Keratinocyte (primary cell): ENCODE measurements at regions not wholly inside any gene's neighbourhood (a gene's known extent, or its start where the extent isn't known, plus 50 kb on each side); places are given as distances from the start of the nearest gene placed in this dataset.

Experiments used
- DNase-seq: peaks from one replicate; pipeline ENCODE4 v3.0.0-alpha.2; 2011; ENCODE audit warnings: low read depth, missing footprints, low spot score
- FAIRE-seq: peaks from 2 replicates; lab custom pipeline; 2011; peaks lifted over from hg19 to GRCh38; lab: Jason Lieb, UNC
- H2AFZ ChIP-seq: 2 replicates; pipeline ENCODE4 v1.6.0; 2012; ENCODE audit warnings: low read length, control low read depth, inconsistent platforms; ENCODE audit not compliant: control insufficient read depth
- H3K27ac ChIP-seq: 2 replicates; pipeline ENCODE4 v1.5.1; 2011; ENCODE audit warnings: low read length; ENCODE audit not compliant: control insufficient read depth, insufficient read depth
- H3K27me3 ChIP-seq: 3 replicates; pipeline ENCODE4 v1.6.0; 2011; ENCODE audit warnings: low read length; ENCODE audit not compliant: control insufficient read depth, insufficient read depth; ENCODE audit errors: extremely low read depth
- H3K36me3 ChIP-seq, 2 experiments: 2 replicates in 1 of 2; 3 replicates in 1 of 2; pipeline ENCODE4 v1.5.1; 2011; ENCODE audit warnings: low read length in 2 of 2, mild to moderate bottlenecking in 1 of 2; ENCODE audit not compliant: control insufficient read depth in 2 of 2, insufficient read depth in 2 of 2; ENCODE audit errors: extremely low read depth in 1 of 2
- H3K4me1 ChIP-seq: 3 replicates; pipeline ENCODE4 v1.5.1; 2011; ENCODE audit warnings: low read length; ENCODE audit not compliant: control insufficient read depth, insufficient read depth; ENCODE audit errors: extremely low read depth
- H3K4me2 ChIP-seq: 3 replicates; pipeline ENCODE4 v1.6.0; 2011; ENCODE audit warnings: low read depth, low read length; ENCODE audit not compliant: control insufficient read depth, insufficient read depth; ENCODE audit errors: extremely low read depth
- H3K4me3 ChIP-seq, 3 experiments: fragments of 200-600 bp in 1 of 3; sonication (generic) in 1 of 3; 2 replicates in 2 of 3; 3 replicates in 1 of 3; pipeline ENCODE4 v1.5.1; 2011 to 2016; ENCODE audit warnings: low read length in 3 of 3, mild to moderate bottlenecking in 3 of 3, control low read depth in 2 of 3, inconsistent platforms in 1 of 3, low read depth in 1 of 3, mixed read lengths in 1 of 3, mixed run types in 1 of 3, moderate library complexity in 1 of 3; ENCODE audit not compliant: control insufficient read depth in 2 of 3, insufficient read depth in 2 of 3; ENCODE audit errors: extremely low read depth in 1 of 3
- H3K79me2 ChIP-seq: 2 replicates; pipeline ENCODE4 v1.6.0; 2012; ENCODE audit warnings: low read length; ENCODE audit not compliant: control insufficient read depth, insufficient read depth
- H3K9ac ChIP-seq: 3 replicates; pipeline ENCODE4 v1.6.0; 2011; ENCODE audit warnings: low read length; ENCODE audit not compliant: control insufficient read depth, insufficient read depth; ENCODE audit errors: extremely low read depth
- H3K9me1 ChIP-seq: 3 replicates; pipeline ENCODE4 v1.6.0; 2011; ENCODE audit warnings: low read length; ENCODE audit not compliant: control insufficient read depth, insufficient read depth; ENCODE audit errors: extremely low read depth
- H3K9me3 ChIP-seq: 2 replicates; pipeline ENCODE4 v1.5.1; 2012; ENCODE audit warnings: low read depth, low read length; ENCODE audit not compliant: control insufficient read depth
- H4K20me1 ChIP-seq: 3 replicates; pipeline ENCODE4 v1.6.0; 2011; ENCODE audit warnings: low read length; ENCODE audit not compliant: control insufficient read depth, insufficient read depth; ENCODE audit errors: extremely low read depth
- EZH2 ChIP-seq: IDR thresholded peaks from one replicate; pipeline ENCODE4 v1.6.1; 2012; ENCODE audit warnings: inconsistent platforms, mild to moderate bottlenecking, low read length, moderate library complexity
- dilution Hi-C: fragments of 300-500 bp; cut with MboI; formaldehyde crosslinking; loops from one replicate; pipeline ENCODE4 v1.7.0; 2020; ENCODE audit warnings: low sequenced_read_pairs; ENCODE audit not compliant: extremely low pct_ligation_motif_present
- TF ChIP-seq, protein P1 (sequence below), 3 experiments: IDR thresholded peaks in 1 of 3; conservative IDR thresholded peaks in 1 of 3; optimal IDR thresholded peaks in 1 of 3; 2 replicates in 2 of 3; 3 replicates in 1 of 3; pipeline versions ENCODE3 to v1.5.1; 2011; ENCODE audit warnings: low read length in 3 of 3, mild to moderate bottlenecking in 3 of 3, moderate library complexity in 2 of 3, control low read depth in 1 of 3, inconsistent platforms in 1 of 3; ENCODE audit not compliant: insufficient read depth in 2 of 3; ENCODE audit errors: extremely low read depth in 1 of 3

DNA sequence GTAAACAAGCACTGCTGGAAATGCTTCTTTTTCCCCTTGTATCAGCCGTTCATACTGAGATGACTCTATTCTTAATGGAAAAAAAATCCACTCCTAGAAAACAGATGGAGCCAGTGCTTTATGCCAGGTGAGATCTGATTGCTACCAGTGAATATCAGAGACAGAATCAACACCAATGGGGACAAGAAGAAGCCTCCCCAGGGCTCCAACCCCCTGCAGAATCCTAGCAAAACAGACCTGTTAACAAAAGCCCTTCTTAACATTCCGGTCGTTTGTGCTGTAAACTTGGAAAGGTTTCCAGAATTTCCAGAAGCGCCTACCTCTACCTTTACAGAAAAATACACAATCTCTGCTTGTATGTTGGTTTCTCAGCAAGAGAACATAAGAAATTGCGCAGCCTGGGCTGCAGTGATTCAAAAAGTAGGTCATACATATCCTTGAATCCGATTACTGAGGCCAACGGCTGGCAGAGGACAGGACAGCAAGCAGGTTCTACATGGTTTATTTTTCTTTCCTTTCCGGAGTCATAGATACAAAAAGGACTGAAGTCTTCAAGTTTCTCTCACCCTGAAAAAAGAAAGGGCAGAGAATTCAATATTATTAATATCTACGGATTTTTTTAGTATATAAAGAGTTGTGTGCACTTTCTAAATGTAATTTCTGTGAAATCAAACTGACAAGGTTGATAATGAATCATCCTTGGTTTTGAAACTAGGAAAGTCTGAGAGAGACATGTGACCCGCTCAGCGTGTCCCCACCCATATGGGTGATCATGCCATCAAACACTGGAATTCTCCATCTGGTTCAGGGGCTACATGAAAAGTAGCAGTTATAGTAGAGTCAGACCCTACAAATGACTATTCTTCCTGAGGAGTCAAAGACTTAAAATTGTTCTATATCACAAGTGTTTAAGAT lies 266.7 kb upstream of the MGAT5 start:
- Histone ChIP-seq H3K4me2 (peak overlapping the region; percentile 22), H2AFZ (no peak overlapping the region), H3K9ac (no peak overlapping the region), H3K4me1 (peaks cover 10% of the 10 kb centered on the region), H3K4me3 (no peak overlapping the region), H3K9me3 (no peaks in the 10 kb centered on the region), H3K79me2 (no peaks in the 10 kb centered on the region), H3K36me3 (no peaks in the 10 kb centered on the region), H3K27me3 (no peaks in the 10 kb centered on the region), H3K9me1 (no peaks in the 10 kb centered on the region), H3K27ac (no peak overlapping the region), H4K20me1 (no peaks in the 10 kb centered on the region)
- DNase-seq: no peak
- TF ChIP-seq, protein P1, sequence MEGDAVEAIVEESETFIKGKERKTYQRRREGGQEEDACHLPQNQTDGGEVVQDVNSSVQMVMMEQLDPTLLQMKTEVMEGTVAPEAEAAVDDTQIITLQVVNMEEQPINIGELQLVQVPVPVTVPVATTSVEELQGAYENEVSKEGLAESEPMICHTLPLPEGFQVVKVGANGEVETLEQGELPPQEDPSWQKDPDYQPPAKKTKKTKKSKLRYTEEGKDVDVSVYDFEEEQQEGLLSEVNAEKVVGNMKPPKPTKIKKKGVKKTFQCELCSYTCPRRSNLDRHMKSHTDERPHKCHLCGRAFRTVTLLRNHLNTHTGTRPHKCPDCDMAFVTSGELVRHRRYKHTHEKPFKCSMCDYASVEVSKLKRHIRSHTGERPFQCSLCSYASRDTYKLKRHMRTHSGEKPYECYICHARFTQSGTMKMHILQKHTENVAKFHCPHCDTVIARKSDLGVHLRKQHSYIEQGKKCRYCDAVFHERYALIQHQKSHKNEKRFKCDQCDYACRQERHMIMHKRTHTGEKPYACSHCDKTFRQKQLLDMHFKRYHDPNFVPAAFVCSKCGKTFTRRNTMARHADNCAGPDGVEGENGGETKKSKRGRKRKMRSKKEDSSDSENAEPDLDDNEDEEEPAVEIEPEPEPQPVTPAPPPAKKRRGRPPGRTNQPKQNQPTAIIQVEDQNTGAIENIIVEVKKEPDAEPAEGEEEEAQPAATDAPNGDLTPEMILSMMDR (optimal IDR thresholded peaks at IDR 0.05 in 1 of 3, IDR thresholded peaks at IDR 0.05 in 1 of 3, conservative IDR thresholded peaks at IDR 0.05 in 1 of 3; ENCODE audit: extremely low read depth in 1 of 3, insufficient read depth in 2 of 3, low read length in 3 of 3): no peak
- TF ChIP-seq EZH2: no peak
- dilution Hi-C loops: no loop called here
- no peak for FAIRE-seq

DNA sequence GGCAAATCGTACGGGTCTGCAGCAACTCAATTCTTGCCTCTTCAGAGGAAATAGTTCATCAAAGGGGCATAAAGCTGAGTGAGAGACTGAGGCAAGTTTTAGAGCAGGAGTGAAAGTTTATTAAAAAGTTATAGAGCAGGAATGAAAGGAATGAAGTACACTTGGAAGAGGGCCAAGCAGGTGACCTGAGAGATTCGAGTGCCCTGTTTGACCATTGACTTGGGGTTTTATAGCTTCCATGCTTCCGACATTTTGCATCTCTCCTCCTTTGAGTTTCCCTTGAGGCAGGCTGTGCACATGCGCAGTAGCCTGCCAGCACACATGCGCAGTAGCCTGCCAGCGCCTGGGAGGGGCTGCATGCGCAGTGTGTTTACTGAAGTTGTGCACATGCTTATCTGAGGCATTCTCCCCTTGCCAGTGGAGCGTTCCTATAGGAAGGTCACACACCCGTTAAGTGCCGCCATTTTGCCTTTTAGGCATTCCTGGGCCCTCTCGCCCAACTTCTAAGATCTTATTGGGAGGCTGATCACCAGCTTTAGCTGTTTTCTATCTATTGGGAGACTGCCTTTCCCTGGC lies 265.5 kb upstream of the MGAT5 start:
- Histone ChIP-seq H3K4me1 (peaks cover 10% of the 10 kb centered on the region), H3K9ac (no peak overlapping the region), H3K27me3 (no peaks in the 10 kb centered on the region), H3K36me3 (no peaks in the 10 kb centered on the region), H3K9me1 (no peaks in the 10 kb centered on the region), H3K79me2 (no peaks in the 10 kb centered on the region), H2AFZ (no peak overlapping the region), H3K27ac (no peak overlapping the region), H4K20me1 (no peaks in the 10 kb centered on the region), H3K4me2 (no peak overlapping the region), H3K9me3 (no peaks in the 10 kb centered on the region), H3K4me3 (no peak overlapping the region)
- no peak for DNase-seq
- no peak for FAIRE-seq
- dilution Hi-C loops: no loop called here
- TF ChIP-seq, protein P1 (optimal IDR thresholded peaks at IDR 0.05 in 1 of 3, IDR thresholded peaks at IDR 0.05 in 1 of 3, conservative IDR thresholded peaks at IDR 0.05 in 1 of 3; ENCODE audit: extremely low read depth in 1 of 3, insufficient read depth in 2 of 3, low read length in 3 of 3): no peak
- TF ChIP-seq EZH2: no peak
